Naive thymus-derived CD8-positive, alpha-beta T cell (primary cell): ENCODE measurements at regions not wholly inside any gene's neighbourhood (a gene's known extent, or its start where the extent isn't known, plus 50 kb on each side); places are given as distances from the start of the nearest gene placed in this dataset.
A peak's percentile ranks its signal among the peaks of the same experiment; 100 is the strongest.

Experiments used
- ATAC-seq, 2 donors: fragments of 150-1000 bp; cut with Tn5 transposase in 1 of 2; sonication (Bioruptor Pico), chemical (Tn5 transposase) in 1 of 2; 1 replicate in 1 of 2; 2 replicates in 1 of 2; pipeline ENCODE4 v1.10.0; 2021; ENCODE audit warnings: mild to moderate bottlenecking in 2 of 2, moderate library complexity in 2 of 2
- POLR2A ChIA-PET: fragments of 350-600 bp; sonication (Branson Sonifier 250); formaldehyde crosslinking; loops from one replicate; lab custom pipeline; 2021; ENCODE audit warnings: antibody characterized with exemption; lab: Charles Lee
- DNase-seq, 10 donors: peaks; one replicate each; pipeline versions ENCODE4 v3.0.0 to v3.0.0-alpha.2; 2020 to 2022
- H3K27ac Mint-ChIP-seq, 10 donors: one replicate each; pipeline ENCODE4 v1.8.0; 2020 to 2022; ENCODE audit warnings: mild to moderate bottlenecking in 10 of 10, mixed read lengths in 10 of 10, moderate library complexity in 4 of 10, inconsistent platforms in 1 of 10
- H3K27me3 Mint-ChIP-seq, 5 donors: one replicate each; pipeline ENCODE4 v1.8.0; 2021 to 2022; ENCODE audit warnings: mixed read lengths in 5 of 5
- H3K36me3 Mint-ChIP-seq, 3 donors: one replicate each; pipeline ENCODE4 v1.8.0; 2020 to 2022; ENCODE audit warnings: mixed read lengths in 3 of 3, mild to moderate bottlenecking in 2 of 3, inconsistent platforms in 1 of 3
- H3K4me1 Mint-ChIP-seq, 4 donors: one replicate each; pipeline ENCODE4 v1.8.0; 2021 to 2022; ENCODE audit warnings: mixed read lengths in 4 of 4
- H3K4me3 Mint-ChIP-seq, 10 donors: one replicate each; pipeline ENCODE4 v1.8.0; 2020 to 2022; ENCODE audit warnings: mild to moderate bottlenecking in 10 of 10, mixed read lengths in 10 of 10, moderate library complexity in 6 of 10, inconsistent platforms in 1 of 10
- H3K9me3 Mint-ChIP-seq, 9 donors: one replicate each; pipeline ENCODE4 v1.8.0; 2020 to 2022; ENCODE audit warnings: mixed read lengths in 9 of 9, mild to moderate bottlenecking in 3 of 9, inconsistent platforms in 1 of 9, moderate library complexity in 1 of 9

- DNase-seq (no peak), ATAC-seq (no peak)
- Mint-ChIP-seq H3K27me3 (peaks cover 0 to 3% (median 0%) of the 10 kb centered on the region in 5 donors), H3K27ac (no peak overlapping the region), H3K9me3 (no peaks in the 10 kb centered on the region), H3K4me3 (no peak overlapping the region), H3K36me3 (no peaks in the 10 kb centered on the region), H3K4me1 (no peaks in the 10 kb centered on the region)
- POLR2A ChIA-PET = no interaction called here
Measured at GRCh38 chr1:31127266-31127665, 61.7 kb upstream of the PUM1 start.

GRCh38 chr1:31122741-31123140 is 57.2 kb upstream of the PUM1 start:
- Mint-ChIP-seq H3K4me1 (no peaks in the 10 kb centered on the region), H3K4me3 (no peak overlapping the region), H3K36me3 (no peaks in the 10 kb centered on the region), H3K27ac (no peak overlapping the region), H3K27me3 (no peaks in the 10 kb centered on the region), H3K9me3 (no peaks in the 10 kb centered on the region)
- POLR2A ChIA-PET = no interaction called here
- DNase-seq (no peak), ATAC-seq (no peak)

GRCh38 chr1:31122101-31122735 is 56.7 kb upstream of the PUM1 start:
- no peaks in the 10 kb centered on the region for H3K36me3 Mint-ChIP-seq
- H3K27me3 Mint-ChIP-seq = peaks cover 0 to 1% (median 0%) of the 10 kb centered on the region in 5 donors

GRCh38 chr1:31120783-31121180 is 55.3 kb upstream of the PUM1 start:
- Mint-ChIP-seq H3K27ac (no peak overlapping the region), H3K9me3 (no peaks in the 10 kb centered on the region), H3K36me3 (no peaks in the 10 kb centered on the region), H3K4me1 (no peaks in the 10 kb centered on the region), H3K4me3 (no peak overlapping the region), H3K27me3 (peaks cover 4 to 10% (median 8%) of the 10 kb centered on the region in 5 donors)
- no peak for DNase-seq
- no peak for ATAC-seq
- POLR2A ChIA-PET = no interaction called here

More at GRCh38 chr1:31122101-31122735, 56.7 kb upstream of the PUM1 start:
- ATAC-seq (no peak), DNase-seq (no peak)
- H3K4me1 Mint-ChIP-seq = no peaks in the 10 kb centered on the region
- H3K4me3 Mint-ChIP-seq = no peak overlapping the region
- no peak overlapping the region for H3K27ac Mint-ChIP-seq
- POLR2A ChIA-PET = interaction anchor here (0.6 kb wide), 1 partner anchor 63 kb away, joined by 4 read pairs; no protein-coding TSS in a partner anchor
- H3K9me3 Mint-ChIP-seq = no peaks in the 10 kb centered on the region

GRCh38 chr1:31116022-31116421 is 50.5 kb upstream of the PUM1 start:
- H3K27ac Mint-ChIP-seq = peak overlapping the region in 1 of 10 donors; percentile 63
- no peaks in the 10 kb centered on the region for H3K9me3 Mint-ChIP-seq
- no peaks in the 10 kb centered on the region for H3K36me3 Mint-ChIP-seq
- H3K4me3 Mint-ChIP-seq = no peak overlapping the region
- no peaks in the 10 kb centered on the region for H3K4me1 Mint-ChIP-seq
- ATAC-seq (no peak), DNase-seq (no peak)
- POLR2A ChIA-PET = no interaction called here
- H3K27me3 Mint-ChIP-seq = peaks cover 10 to 21% (median 11%) of the 10 kb centered on the region in 5 donors
